ENCODE measurements at regions not wholly inside any gene's neighbourhood (a gene's known extent, or its start where the extent isn't known, plus 50 kb on each side); places are given as distances from the start of the nearest gene placed in this dataset.

- peak overlapping the region; percentile 67 for H2AFZ ChIP-seq (ENCODE audit: low read depth, low read length)
- no peak overlapping the region for H3K9ac ChIP-seq (ENCODE audit: low read length)
- H3K27me3 ChIP-seq (ENCODE audit: low read depth, low read length): 0 out of 2 replicates have a peak, but pooled peaks cover 9% of the 10 kb centered on the region
- H3K36me3 ChIP-seq (replicated peaks; ENCODE audit: low read depth, low read length): no peaks in the 10 kb centered on the region
- H3K4me2 ChIP-seq (ENCODE audit: low read length): peak overlapping the region; percentile 55
- no peaks in the 10 kb centered on the region for H4K20me1 ChIP-seq (ENCODE audit: insufficient read depth, low read length)
- no peaks in the 10 kb centered on the region for H3K9me3 ChIP-seq (ENCODE audit: insufficient read depth, low read length)
- H3K27ac ChIP-seq (ENCODE audit: low read length): no peak overlapping the region
- H3K4me1 ChIP-seq (ENCODE audit: low read length): peaks cover 6% of the 10 kb centered on the region
- H3K4me3 ChIP-seq (ENCODE audit: low read length): peak overlapping the region; percentile 51
- no peak for TF ChIP-seq EZH2phosphoT487 (IDR thresholded peaks at IDR 0.05; ENCODE audit: low read depth)
- peak; percentile 61 for TF ChIP-seq CTCF (IDR thresholded peaks at IDR 0.05; ENCODE audit: low read depth, low read length)
- no peaks in the 10 kb centered on the region for H3K79me2 ChIP-seq (ENCODE audit: low read length)
Measured at GRCh38 chr10:63866075-63866746, 345.0 kb downstream of the REEP3 start.

- peaks cover 6% of the 10 kb centered on the region for H3K4me1 ChIP-seq (ENCODE audit: low read length)
- 0 out of 2 replicates have a peak overlapping the region, but pooled peaks have one; percentile 5 for H3K9ac ChIP-seq (ENCODE audit: low read length)
- TF ChIP-seq EZH2phosphoT487 (IDR thresholded peaks at IDR 0.05; ENCODE audit: low read depth): no peak
- TF ChIP-seq CTCF (IDR thresholded peaks at IDR 0.05; ENCODE audit: low read depth, low read length): 0 out of 2 replicates have a peak, but pooled peaks have one; percentile 24
- H3K79me2 ChIP-seq (ENCODE audit: low read length): no peaks in the 10 kb centered on the region
- H3K27me3 ChIP-seq (ENCODE audit: low read depth, low read length): 0 out of 2 replicates have a peak, but pooled peaks cover 9% of the 10 kb centered on the region
- H3K9me3 ChIP-seq (ENCODE audit: insufficient read depth, low read length): no peaks in the 10 kb centered on the region
- no peaks in the 10 kb centered on the region for H4K20me1 ChIP-seq (ENCODE audit: insufficient read depth, low read length)
- peak overlapping the region; percentile 67 for H2AFZ ChIP-seq (ENCODE audit: low read depth, low read length)
- peak overlapping the region; percentile 51 for H3K4me3 ChIP-seq (ENCODE audit: low read length)
- H3K4me2 ChIP-seq (ENCODE audit: low read length): peak overlapping the region; percentile 55
- H3K27ac ChIP-seq (ENCODE audit: low read length): no peak overlapping the region
- no peaks in the 10 kb centered on the region for H3K36me3 ChIP-seq (replicated peaks; ENCODE audit: low read depth, low read length)
Measured at GRCh38 chr10:63866747-63867140, 345.5 kb downstream of the REEP3 start.

- Histone ChIP-seq H3K79me2 (ENCODE audit: low read length) (no peaks in the 10 kb centered on the region), H3K36me3 (replicated peaks; ENCODE audit: low read depth, low read length) (no peaks in the 10 kb centered on the region), H3K27ac (ENCODE audit: low read length) (no peak overlapping the region), H3K4me3 (ENCODE audit: low read length) (no peak overlapping the region), H3K4me1 (ENCODE audit: low read length) (no peaks in the 10 kb centered on the region), H3K9ac (ENCODE audit: low read length) (no peak overlapping the region), H4K20me1 (ENCODE audit: insufficient read depth, low read length) (no peaks in the 10 kb centered on the region), H2AFZ (ENCODE audit: low read depth, low read length) (no peak overlapping the region), H3K27me3 (ENCODE audit: low read depth, low read length) (no peaks in the 10 kb centered on the region), H3K4me2 (ENCODE audit: low read length) (no peak overlapping the region), H3K9me3 (ENCODE audit: insufficient read depth, low read length) (no peaks in the 10 kb centered on the region)
- TF ChIP-seq CTCF (IDR thresholded peaks at IDR 0.05; ENCODE audit: low read depth, low read length) (no peak), EZH2phosphoT487 (IDR thresholded peaks at IDR 0.05; ENCODE audit: low read depth) (no peak)
Measured at GRCh38 chr10:63878428-63878827, 357.2 kb downstream of the REEP3 start.

- Histone ChIP-seq H3K79me2 (ENCODE audit: low read length) (no peaks in the 10 kb centered on the region), H3K27ac (ENCODE audit: low read length) (no peak overlapping the region), H3K9ac (ENCODE audit: low read length) (no peak overlapping the region), H4K20me1 (ENCODE audit: insufficient read depth, low read length) (no peaks in the 10 kb centered on the region), H3K27me3 (ENCODE audit: low read depth, low read length) (no peaks in the 10 kb centered on the region), H2AFZ (ENCODE audit: low read depth, low read length) (no peak overlapping the region), H3K36me3 (replicated peaks; ENCODE audit: low read depth, low read length) (no peaks in the 10 kb centered on the region), H3K4me2 (ENCODE audit: low read length) (no peak overlapping the region), H3K9me3 (ENCODE audit: insufficient read depth, low read length) (no peaks in the 10 kb centered on the region), H3K4me1 (ENCODE audit: low read length) (no peaks in the 10 kb centered on the region), H3K4me3 (ENCODE audit: low read length) (no peak overlapping the region)
- TF ChIP-seq CTCF (IDR thresholded peaks at IDR 0.05; ENCODE audit: low read depth, low read length) (no peak), EZH2phosphoT487 (IDR thresholded peaks at IDR 0.05; ENCODE audit: low read depth) (no peak)
Measured at GRCh38 chr10:63883861-63884260, 362.7 kb downstream of the REEP3 start.
